Endothelial cell of umbilical vein (primary cell): ENCODE measurements at regions not wholly inside any gene's neighbourhood (a gene's known extent, or its start where the extent isn't known, plus 50 kb on each side); places are given as distances from the start of the nearest gene placed in this dataset.

Experiments used
- BruUV-seq: library from RNA; stranded (reverse); fragments of 400-500 nt; replicated peaks from 2 replicates; lab custom pipeline; 2021; lab: Mats Ljungman, UMichigan
- CTCF ChIA-PET: fragments of 300-600, 350-600 bp; sonication (Branson Sonifier 250); formaldehyde crosslinking; loops from one replicate; lab custom pipeline; 2021; ENCODE audit warnings: antibody characterized with exemption, inconsistent platforms; lab: Charles Lee
- POLR2A ChIA-PET: fragments of 300-600, 350-600 bp; sonication (Branson Sonifier 250); formaldehyde crosslinking; loops from one replicate; lab custom pipeline; 2021; ENCODE audit warnings: antibody characterized with exemption, inconsistent platforms; lab: Charles Lee
- DNase-seq: peaks from one replicate; pipeline ENCODE4 v3.0.0-alpha.2; 2011; ENCODE audit warnings: low read depth, low spot score
- FAIRE-seq: peaks from 2 replicates; lab custom pipeline; 2011; peaks lifted over from hg19 to GRCh38; lab: Jason Lieb, UNC
- H2AFZ ChIP-seq: 2 replicates; pipeline ENCODE4 v1.6.0; 2012; ENCODE audit warnings: low read depth, low read length, control low read depth, inconsistent platforms
- H3K27ac ChIP-seq: 2 replicates; pipeline ENCODE4 v1.5.1; 2011; ENCODE audit warnings: low read depth, mild to moderate bottlenecking, control low read depth, low read length, moderate library complexity; ENCODE audit not compliant: insufficient read depth
- H3K27me3 ChIP-seq, 2 experiments: 2 replicates each; pipeline versions ENCODE4 v1.6.0 to v1.6.1; 2011; ENCODE audit warnings: low read length in 2 of 2, mixed read lengths in 1 of 2; ENCODE audit not compliant: control insufficient read depth in 2 of 2, insufficient read depth in 2 of 2
- H3K36me3 ChIP-seq, 2 experiments: 2 replicates in 1 of 2; 3 replicates in 1 of 2; pipeline ENCODE4 v1.5.1; 2011; ENCODE audit warnings: low read length in 2 of 2, mild to moderate bottlenecking in 1 of 2, moderate library complexity in 1 of 2; ENCODE audit not compliant: control insufficient read depth in 2 of 2, insufficient read depth in 2 of 2; ENCODE audit errors: extremely low read depth in 1 of 2
- H3K4me1 ChIP-seq: 3 replicates; pipeline ENCODE4 v1.5.1; 2011; ENCODE audit warnings: mild to moderate bottlenecking, low read length; ENCODE audit not compliant: control insufficient read depth, insufficient read depth; ENCODE audit errors: extremely low read depth
- H3K4me2 ChIP-seq: 2 replicates; pipeline ENCODE4 v1.6.1; 2011; ENCODE audit warnings: low read length, control low read depth, mixed read lengths; ENCODE audit not compliant: insufficient read depth
- H3K4me3 ChIP-seq, 3 experiments: fragments of 200-600 bp in 1 of 3; sonication (generic), shearing (Covaris generic) in 1 of 3; replicated peaks in 1 of 3; 2 replicates each; pipeline ENCODE4 v1.5.1; 2011 to 2016; ENCODE audit warnings: control low read depth in 3 of 3, low read length in 3 of 3, mild to moderate bottlenecking in 2 of 3, inconsistent platforms in 1 of 3, low read depth in 1 of 3, moderate library complexity in 1 of 3; ENCODE audit not compliant: insufficient read depth in 1 of 3
- H3K79me2 ChIP-seq: 2 replicates; pipeline ENCODE4 v1.6.0; 2012; ENCODE audit warnings: low read length, inconsistent platforms; ENCODE audit not compliant: control insufficient read depth, insufficient read depth
- H3K9ac ChIP-seq: replicated peaks from 2 replicates; pipeline ENCODE3; 2011; ENCODE audit warnings: low read length, control low read depth; ENCODE audit not compliant: insufficient read depth; ENCODE audit errors: extremely low read depth
- H3K9me1 ChIP-seq: replicated peaks from 3 replicates; pipeline ENCODE4 v1.6.0; 2011; ENCODE audit warnings: mild to moderate bottlenecking, low read length; ENCODE audit not compliant: control insufficient read depth, insufficient read depth; ENCODE audit errors: extremely low read depth
- H3K9me3 ChIP-seq: replicated peaks from 2 replicates; pipeline ENCODE4 v1.5.1; 2012; ENCODE audit warnings: low read length, inconsistent platforms; ENCODE audit not compliant: control insufficient read depth, insufficient read depth
- H4K20me1 ChIP-seq: replicated peaks from 2 replicates; pipeline ENCODE3; 2011; ENCODE audit warnings: mild to moderate bottlenecking, low read length; ENCODE audit not compliant: control insufficient read depth, insufficient read depth; ENCODE audit errors: extremely low read depth
- EZH2 ChIP-seq: IDR thresholded peaks from 2 replicates; pipeline ENCODE4 v1.6.1; 2012; ENCODE audit warnings: borderline replicate concordance, low read depth, mild to moderate bottlenecking, moderate library complexity, low read length, inconsistent platforms; ENCODE audit not compliant: severe bottlenecking
- FOS ChIP-seq: IDR thresholded peaks from 2 replicates; pipeline ENCODE4 v1.6.1; 2011; ENCODE audit warnings: mild to moderate bottlenecking, low read length, moderate library complexity, borderline replicate concordance; ENCODE audit not compliant: insufficient read depth
- MYC ChIP-seq: IDR thresholded peaks from one replicate; pipeline ENCODE4 v1.6.1; 2011; ENCODE audit warnings: mild to moderate bottlenecking, low read depth, low read length
- dilution Hi-C: fragments of 300-500 bp; cut with MboI; formaldehyde crosslinking; loops from one replicate; pipeline ENCODE4 v1.15.0; 2019; ENCODE audit warnings: low sequenced_read_pairs; ENCODE audit not compliant: extremely low pct_ligation_motif_present
- intact Hi-C: fragments of 100-400 bp; cut with micrococcal nuclease; formaldehyde crosslinking; loops from one replicate; pipeline ENCODE4 v1.10.0; 2022

- Histone ChIP-seq H3K27me3 (no peaks in the 10 kb centered on the region), H3K9me1 (no peaks in the 10 kb centered on the region), H3K4me3 (no peak overlapping the region), H3K27ac (no peak overlapping the region), H3K4me1 (no peaks in the 10 kb centered on the region), H3K79me2 (no peaks in the 10 kb centered on the region), H3K36me3 (no peaks in the 10 kb centered on the region), H3K4me2 (no peak overlapping the region), H3K9ac (no peak overlapping the region), H3K9me3 (no peaks in the 10 kb centered on the region), H2AFZ (no peak overlapping the region), H4K20me1 (no peaks in the 10 kb centered on the region)
- ChIA-PET CTCF (no interaction called here), POLR2A (no interaction called here)
- DNase-seq (no peak), FAIRE-seq (no peak)
- intact Hi-C loops = no loop called here
- dilution Hi-C loops = no loop called here
- BruUV-seq = no TSS peak
- TF ChIP-seq EZH2 (no peak), MYC (no peak)
Observed at GRCh38 chr7:113301983-113302382, 183.6 kb upstream of the SMIM30 start.

- Histone ChIP-seq H3K27me3 (no peaks in the 10 kb centered on the region), H3K9me1 (no peaks in the 10 kb centered on the region), H3K36me3 (no peaks in the 10 kb centered on the region), H3K27ac (no peak overlapping the region), H3K4me3 (no peak overlapping the region), H3K9me3 (no peaks in the 10 kb centered on the region), H4K20me1 (no peaks in the 10 kb centered on the region), H3K9ac (no peak overlapping the region), H3K79me2 (no peaks in the 10 kb centered on the region), H3K4me2 (no peak overlapping the region), H3K4me1 (no peaks in the 10 kb centered on the region), H2AFZ (no peak overlapping the region)
- dilution Hi-C loops (no loop called here), intact Hi-C loops (no loop called here)
- ChIA-PET CTCF (no interaction called here), POLR2A (no interaction called here)
- no peak for FAIRE-seq
- no peak for TF ChIP-seq FOS
- no peak for TF ChIP-seq MYC
- DNase-seq = no peak
- BruUV-seq = no TSS peak
Observed at GRCh38 chr7:113301141-113301540, 182.8 kb upstream of the SMIM30 start.
